Testis (tissue), 2 donors: ENCODE measurements at regions not wholly inside any gene's neighbourhood (a gene's known extent, or its start where the extent isn't known, plus 50 kb on each side); places are given as distances from the start of the nearest gene placed in this dataset.
"Not testable (repeated sequence)": the region's sequence is repeated elsewhere in the genome, so short reads cannot be mapped to it uniquely, and the experiment has no call there.

ENCODE experiments used
- DNase-seq: peaks from one replicate; pipeline ENCODE4 v3.0.0-alpha.2; 2019
- H3K27ac ChIP-seq, 2 donors: fragments of 200-600 bp; sonication (generic); one replicate each; pipeline ENCODE4 v1.5.1; 2019
- H3K27me3 ChIP-seq: fragments of 200-600 bp; sonication (generic); one replicate; pipeline ENCODE4 v1.5.1; 2019
- H3K36me3 ChIP-seq: fragments of 200-600 bp; sonication (generic); one replicate; pipeline ENCODE4 v1.5.1; 2017; ENCODE audit warnings: low read depth; ENCODE audit errors: missing control alignments
- H3K4me1 ChIP-seq: fragments of 200-600 bp; sonication (generic); one replicate; pipeline ENCODE4 v1.5.1; 2019
- H3K4me3 ChIP-seq, 2 donors: fragments of 200-600 bp; sonication (generic); one replicate each; pipeline ENCODE4 v1.5.1; 2017 to 2019
- H3K9me3 ChIP-seq: fragments of 200-600 bp; sonication (generic); one replicate; pipeline ENCODE4 v1.5.1; 2017
- POLR2A ChIP-seq: fragments of 450-650 bp; IDR thresholded peaks from one replicate; pipeline ENCODE4 v1.6.1; 2017; ENCODE audit warnings: antibody characterized with exemption, mild to moderate bottlenecking, moderate library complexity
- WGBS, 2 donors: methylation state at CpG; one replicate each; pipeline ENCODE4 v1.1.5; 2018; 5-methylcytosine and 5-hydroxymethylcytosine counted together
- intact Hi-C: fragments of 100-400 bp; cut with DNase I; formaldehyde crosslinking; loops from one replicate; pipeline ENCODE4 v1.15.1; 2023; ENCODE audit warnings: low total_unique reads
- TF ChIP-seq, protein P1 (sequence below), 3 experiments: fragments of 450-650 bp in 2 of 3; fragments of 200-600 bp in 1 of 3; sonication (generic) in 1 of 3; IDR thresholded peaks; one replicate each; pipeline ENCODE4 v1.5.1; 2016 to 2019; ENCODE audit warnings: antibody characterized with exemption in 3 of 3, mild to moderate bottlenecking in 2 of 3, moderate library complexity in 1 of 3

DNA sequence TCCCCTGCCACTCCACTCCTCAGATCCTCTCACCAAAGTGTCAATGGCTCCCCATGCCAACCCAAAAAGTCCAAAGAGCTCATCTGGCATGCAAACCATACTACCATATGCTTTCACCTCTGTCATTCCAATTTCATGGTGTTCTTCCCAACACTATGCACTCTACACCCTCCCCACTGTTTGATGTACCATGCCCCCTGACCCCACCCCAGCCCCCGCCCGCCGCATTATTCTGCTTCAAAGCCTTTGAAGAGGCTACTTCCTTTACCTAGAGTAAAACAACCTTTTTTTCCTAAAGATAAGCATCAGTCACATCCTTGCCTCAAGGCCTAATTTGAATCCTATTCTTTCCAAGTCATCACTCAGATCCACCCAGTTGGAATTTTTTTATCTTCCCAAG, 226.3 kb downstream of the DEPDC1B start:
- H3K4me3 ChIP-seq, result no peak overlapping the region
- H3K36me3 ChIP-seq, result no peaks in the 10 kb centered on the region
- no peaks in the 10 kb centered on the region for H3K9me3 ChIP-seq
- H3K4me1 ChIP-seq, result no peaks in the 10 kb centered on the region
- DNase-seq, result no peak
- TF ChIP-seq, protein P1, sequence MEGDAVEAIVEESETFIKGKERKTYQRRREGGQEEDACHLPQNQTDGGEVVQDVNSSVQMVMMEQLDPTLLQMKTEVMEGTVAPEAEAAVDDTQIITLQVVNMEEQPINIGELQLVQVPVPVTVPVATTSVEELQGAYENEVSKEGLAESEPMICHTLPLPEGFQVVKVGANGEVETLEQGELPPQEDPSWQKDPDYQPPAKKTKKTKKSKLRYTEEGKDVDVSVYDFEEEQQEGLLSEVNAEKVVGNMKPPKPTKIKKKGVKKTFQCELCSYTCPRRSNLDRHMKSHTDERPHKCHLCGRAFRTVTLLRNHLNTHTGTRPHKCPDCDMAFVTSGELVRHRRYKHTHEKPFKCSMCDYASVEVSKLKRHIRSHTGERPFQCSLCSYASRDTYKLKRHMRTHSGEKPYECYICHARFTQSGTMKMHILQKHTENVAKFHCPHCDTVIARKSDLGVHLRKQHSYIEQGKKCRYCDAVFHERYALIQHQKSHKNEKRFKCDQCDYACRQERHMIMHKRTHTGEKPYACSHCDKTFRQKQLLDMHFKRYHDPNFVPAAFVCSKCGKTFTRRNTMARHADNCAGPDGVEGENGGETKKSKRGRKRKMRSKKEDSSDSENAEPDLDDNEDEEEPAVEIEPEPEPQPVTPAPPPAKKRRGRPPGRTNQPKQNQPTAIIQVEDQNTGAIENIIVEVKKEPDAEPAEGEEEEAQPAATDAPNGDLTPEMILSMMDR (IDR thresholded peaks at IDR 0.05), result no peak
- TF ChIP-seq POLR2A, result no peak
- WGBS, 2 donors, result 53 to 88% methylated on average over 3 of the region's 3 CpGs
- no peaks in the 10 kb centered on the region for H3K27me3 ChIP-seq
- no peak overlapping the region for H3K27ac ChIP-seq
- intact Hi-C loops, result no loop called here

DNA sequence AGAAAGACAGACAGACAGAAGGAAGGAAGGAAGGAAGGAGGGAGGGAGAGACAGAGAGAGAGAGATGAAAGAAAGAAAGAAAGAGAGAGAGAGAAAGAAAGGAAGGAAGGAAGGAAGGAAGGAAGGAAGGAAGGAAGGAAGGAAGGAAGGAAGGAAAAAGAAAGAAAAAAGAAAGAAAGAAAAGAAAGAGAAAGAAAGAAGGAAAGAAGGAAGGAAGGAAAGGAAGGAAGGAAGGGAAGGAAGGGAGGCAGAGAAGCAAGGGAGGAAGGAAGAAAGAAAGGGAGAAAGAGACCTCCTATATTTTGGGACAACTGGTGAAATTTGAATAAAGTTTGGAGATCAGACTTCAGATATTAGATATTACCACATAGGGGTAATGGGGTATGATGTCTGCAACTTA, 226.9 kb downstream of the DEPDC1B start:
- H3K9me3 ChIP-seq, H3K4me3 ChIP-seq, DNase-seq, H3K27ac ChIP-seq, H3K4me1 ChIP-seq, H3K27me3 ChIP-seq, H3K36me3 ChIP-seq, intact Hi-C loops: not testable (repeated sequence)

DNA sequence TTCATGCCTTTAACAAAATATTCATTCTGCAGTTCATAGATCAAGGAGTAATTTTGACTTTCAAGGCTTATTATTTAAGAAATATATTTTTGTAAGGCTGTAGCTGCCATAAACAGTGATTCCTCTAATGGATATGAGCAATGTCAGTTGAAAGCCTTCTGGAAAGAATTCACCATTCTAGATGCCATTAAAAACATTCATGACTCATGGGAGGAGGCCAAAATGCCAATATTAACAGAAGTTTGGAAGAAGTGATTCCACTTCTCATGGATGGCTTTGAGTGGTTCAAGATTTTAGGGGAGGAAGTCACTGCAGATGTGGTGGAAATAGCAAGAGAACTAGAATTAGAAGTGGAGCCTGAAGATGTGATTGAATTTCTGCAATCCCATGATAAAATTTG, 229.1 kb downstream of the DEPDC1B start:
- Histone ChIP-seq H3K4me3 (no peak overlapping the region), H3K36me3 (no peaks in the 10 kb centered on the region), H3K27me3 (no peaks in the 10 kb centered on the region), H3K4me1 (no peaks in the 10 kb centered on the region), H3K9me3 (no peaks in the 10 kb centered on the region), H3K27ac (no peak overlapping the region)
- TF ChIP-seq, protein P1 (IDR thresholded peaks at IDR 0.05), result no peak
- no peak for TF ChIP-seq POLR2A
- intact Hi-C loops, result no loop called here
- DNase-seq, result no peak

DNA sequence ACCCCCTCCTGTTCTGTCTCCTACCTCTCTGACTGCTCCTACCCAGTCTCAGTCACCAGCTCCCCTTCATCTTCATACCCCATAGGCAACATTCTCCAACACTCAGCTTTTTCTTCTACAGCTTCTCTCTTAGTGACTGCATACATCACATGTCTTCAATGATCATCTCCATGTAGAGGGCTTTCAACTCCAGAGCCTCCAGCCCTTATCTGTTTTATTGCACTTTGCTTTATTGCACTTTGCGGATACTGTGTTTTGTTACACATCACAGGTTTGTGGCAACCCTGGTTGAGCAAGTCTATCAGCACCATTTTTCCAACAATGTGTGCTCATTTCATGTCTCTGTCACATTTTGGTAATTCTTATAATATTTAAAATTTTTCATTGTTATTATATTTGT, 230.7 kb downstream of the DEPDC1B start:
- no peak for TF ChIP-seq POLR2A
- TF ChIP-seq, protein P1 (IDR thresholded peaks at IDR 0.05), result no peak
- no peak for DNase-seq
- intact Hi-C loops, result no loop called here

DNA sequence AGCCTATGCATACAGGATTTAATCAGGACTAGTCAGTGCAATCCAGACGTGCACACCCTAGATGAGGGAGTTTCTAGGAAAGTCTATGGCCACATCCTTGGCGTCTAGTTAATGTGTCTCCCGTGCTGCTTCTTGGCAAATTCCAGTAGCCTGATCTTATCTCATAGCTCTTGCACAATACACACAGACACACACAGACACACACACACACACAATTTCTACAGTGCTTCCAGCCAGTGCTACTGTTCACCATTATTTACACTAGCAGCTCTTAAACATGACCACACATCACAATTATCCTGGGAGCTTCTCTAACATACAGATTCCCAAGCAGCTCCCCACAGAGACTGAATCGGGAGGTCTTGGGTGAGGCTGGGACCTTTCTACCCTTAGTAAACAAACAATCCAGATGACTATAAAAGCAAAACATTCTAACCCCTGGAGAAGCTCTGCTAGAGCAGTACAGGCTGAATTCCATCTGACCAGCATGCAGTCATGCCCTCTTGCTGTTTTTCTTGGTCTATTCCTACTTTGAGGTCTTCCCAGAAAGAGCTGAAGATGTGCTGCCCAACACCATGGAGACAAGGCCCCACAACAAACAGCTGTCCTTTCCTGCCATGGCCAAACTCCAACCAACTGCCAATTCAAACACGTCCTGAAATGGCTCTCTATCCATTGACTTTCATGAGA, 236.6 kb downstream of the DEPDC1B start:
- WGBS, 2 donors, result 59 to 67% methylated on average over 5 of the region's 5 CpGs
- no peak overlapping the region for H3K4me3 ChIP-seq

More for the DNA sequence above, 230.7 kb downstream of the DEPDC1B start:
- H3K27ac ChIP-seq, result no peak overlapping the region
- WGBS, 2 donors, result 83 to 86% methylated on average over 1 of the region's 1 CpG
- H3K4me3 ChIP-seq, result no peak overlapping the region
- no peaks in the 10 kb centered on the region for H3K4me1 ChIP-seq
- no peaks in the 10 kb centered on the region for H3K27me3 ChIP-seq
- H3K9me3 ChIP-seq, result no peaks in the 10 kb centered on the region
- no peaks in the 10 kb centered on the region for H3K36me3 ChIP-seq

More for the DNA sequence above, 236.6 kb downstream of the DEPDC1B start:
- Histone ChIP-seq H3K36me3 (no peaks in the 10 kb centered on the region), H3K27ac (no peak overlapping the region), H3K27me3 (no peaks in the 10 kb centered on the region), H3K4me1 (no peaks in the 10 kb centered on the region), H3K9me3 (no peaks in the 10 kb centered on the region)
- TF ChIP-seq POLR2A, result no peak
- TF ChIP-seq, protein P1 (IDR thresholded peaks at IDR 0.05), result no peak
- no peak for DNase-seq
- intact Hi-C loops, result no loop called here
